DOHH2 (cell line): ENCODE measurements at regions not wholly inside any gene's neighbourhood (a gene's known extent, or its start where the extent isn't known, plus 50 kb on each side); places are given as distances from the start of the nearest gene placed in this dataset.

Experiments
- H3F3A ChIP-seq: fragments of 200-600 bp; sonication (generic), shearing (Covaris generic); 2 replicates; pipeline ENCODE4 v1.6.0; 2016; ENCODE audit warnings: antibody characterized with exemption, mild to moderate bottlenecking; ENCODE audit not compliant: control insufficient read depth, insufficient read depth
- H3K27ac ChIP-seq: fragments of 200-600 bp; sonication (generic); 2 replicates; pipeline ENCODE4 v1.5.1; 2014; ENCODE audit warnings: low read depth, mild to moderate bottlenecking, low read length, moderate library complexity
- H3K27me3 ChIP-seq: fragments of 200-600 bp; sonication (generic); 2 replicates; pipeline ENCODE4 v1.6.1; 2014; ENCODE audit warnings: mild to moderate bottlenecking, low read length, mixed read lengths; ENCODE audit not compliant: control insufficient read depth
- H3K36me3 ChIP-seq: fragments of 200-600 bp; sonication (generic); 2 replicates; pipeline ENCODE4 v1.6.1; 2014; ENCODE audit warnings: mild to moderate bottlenecking, low read length, moderate library complexity, mixed read lengths; ENCODE audit not compliant: control insufficient read depth
- H3K4me1 ChIP-seq: fragments of 200-600 bp; sonication (generic); 2 replicates; pipeline ENCODE4 v1.6.1; 2014; ENCODE audit warnings: mild to moderate bottlenecking, low read length, mixed read lengths; ENCODE audit not compliant: control insufficient read depth
- H3K4me2 ChIP-seq: fragments of 200-600 bp; sonication (generic); 2 replicates; pipeline ENCODE4 v1.6.0; 2014; ENCODE audit warnings: mild to moderate bottlenecking, low read length, moderate library complexity
- H3K4me3 ChIP-seq: fragments of 200-600 bp; sonication (generic); 2 replicates; pipeline ENCODE4 v1.5.1; 2014; ENCODE audit warnings: mild to moderate bottlenecking, low read length, mixed read lengths
- H3K79me2 ChIP-seq: fragments of 200-600 bp; sonication (generic); 2 replicates; pipeline ENCODE4 v1.6.1; 2014; ENCODE audit warnings: mild to moderate bottlenecking, low read length, mixed read lengths; ENCODE audit not compliant: control insufficient read depth
- H3K9me2 ChIP-seq: fragments of 200-600 bp; sonication (generic); replicated peaks from 2 replicates; pipeline ENCODE4 v1.6.1; 2014; ENCODE audit warnings: mild to moderate bottlenecking, low read length, mixed read lengths; ENCODE audit not compliant: control insufficient read depth
- H3K9me3 ChIP-seq: fragments of 200-600 bp; sonication (generic); 2 replicates; pipeline ENCODE4 v1.6.1; 2014; ENCODE audit warnings: antibody characterized with exemption, low read length, mixed read lengths; ENCODE audit not compliant: control insufficient read depth, insufficient read depth
- H4K20me1 ChIP-seq: fragments of 200-600 bp; sonication (generic); 2 replicates; pipeline ENCODE4 v1.6.0; 2014; ENCODE audit warnings: low read depth, mild to moderate bottlenecking, antibody characterized with exemption, low read length, moderate library complexity; ENCODE audit not compliant: control insufficient read depth, insufficient read depth
- EZH2phosphoT487 ChIP-seq: fragments of 200-600 bp; sonication (generic); IDR thresholded peaks from 2 replicates; pipeline ENCODE4 v1.6.1; 2017; ENCODE audit warnings: borderline replicate concordance, mild to moderate bottlenecking, antibody characterized with exemption, low read length, moderate library complexity, mixed read lengths
- TF ChIP-seq, protein P1 (sequence below): fragments of 200-600 bp; sonication (generic); IDR thresholded peaks from one replicate; pipeline ENCODE4 v1.5.1; 2014; ENCODE audit warnings: antibody characterized with exemption, mild to moderate bottlenecking, low read depth, low read length; ENCODE audit not compliant: poor library complexity, severe bottlenecking

DNA sequence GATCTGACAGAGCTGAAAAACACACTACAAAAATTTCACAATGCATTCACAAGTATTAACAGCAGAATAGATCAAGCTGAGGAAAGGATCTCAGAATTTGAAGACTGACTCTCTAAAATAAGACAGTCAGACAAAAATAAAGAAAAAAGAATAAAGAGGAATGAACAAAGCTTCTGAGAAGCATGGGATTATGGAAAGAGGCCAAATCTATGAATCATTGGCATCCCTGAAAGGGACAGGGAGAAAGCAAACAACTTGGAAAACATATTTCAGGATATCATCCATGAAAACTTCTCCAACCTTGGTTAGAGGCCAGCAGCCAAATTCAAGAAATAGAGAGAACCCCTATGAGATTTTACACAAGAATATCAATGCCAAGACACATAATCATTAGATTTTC lies 804.8 kb upstream of the IGFBP3 start:
- Histone ChIP-seq H3K4me2 (no peak overlapping the region), H3K27ac (no peak overlapping the region), H3K9me3 (no peaks in the 10 kb centered on the region), H4K20me1 (no peaks in the 10 kb centered on the region), H3K36me3 (no peaks in the 10 kb centered on the region), H3F3A (no peaks in the 10 kb centered on the region), H3K27me3 (no peaks in the 10 kb centered on the region), H3K4me3 (no peak overlapping the region), H3K4me1 (no peaks in the 10 kb centered on the region), H3K9me2 (no peaks in the 10 kb centered on the region), H3K79me2 (no peaks in the 10 kb centered on the region)
- no peak for TF ChIP-seq EZH2phosphoT487
- TF ChIP-seq, protein P1, sequence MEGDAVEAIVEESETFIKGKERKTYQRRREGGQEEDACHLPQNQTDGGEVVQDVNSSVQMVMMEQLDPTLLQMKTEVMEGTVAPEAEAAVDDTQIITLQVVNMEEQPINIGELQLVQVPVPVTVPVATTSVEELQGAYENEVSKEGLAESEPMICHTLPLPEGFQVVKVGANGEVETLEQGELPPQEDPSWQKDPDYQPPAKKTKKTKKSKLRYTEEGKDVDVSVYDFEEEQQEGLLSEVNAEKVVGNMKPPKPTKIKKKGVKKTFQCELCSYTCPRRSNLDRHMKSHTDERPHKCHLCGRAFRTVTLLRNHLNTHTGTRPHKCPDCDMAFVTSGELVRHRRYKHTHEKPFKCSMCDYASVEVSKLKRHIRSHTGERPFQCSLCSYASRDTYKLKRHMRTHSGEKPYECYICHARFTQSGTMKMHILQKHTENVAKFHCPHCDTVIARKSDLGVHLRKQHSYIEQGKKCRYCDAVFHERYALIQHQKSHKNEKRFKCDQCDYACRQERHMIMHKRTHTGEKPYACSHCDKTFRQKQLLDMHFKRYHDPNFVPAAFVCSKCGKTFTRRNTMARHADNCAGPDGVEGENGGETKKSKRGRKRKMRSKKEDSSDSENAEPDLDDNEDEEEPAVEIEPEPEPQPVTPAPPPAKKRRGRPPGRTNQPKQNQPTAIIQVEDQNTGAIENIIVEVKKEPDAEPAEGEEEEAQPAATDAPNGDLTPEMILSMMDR: no peak

DNA sequence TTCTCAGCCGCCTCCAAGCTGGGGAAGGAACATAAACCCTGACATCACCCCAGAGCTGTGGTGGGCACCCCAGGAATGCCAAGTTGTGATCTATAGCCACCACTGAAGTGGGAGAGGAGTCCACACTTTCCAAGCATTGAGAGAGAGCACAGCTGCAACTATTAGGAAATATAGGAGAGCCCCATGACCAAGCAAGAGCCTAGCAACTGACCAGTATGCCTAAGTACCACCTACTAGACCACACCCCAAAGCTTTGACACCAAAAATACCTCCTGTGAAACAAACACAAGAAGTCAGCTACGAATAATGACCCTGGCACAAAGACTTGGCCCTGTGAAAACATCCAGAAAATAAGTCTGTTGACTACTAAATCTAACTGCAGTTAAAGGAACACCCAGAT lies 804.1 kb upstream of the IGFBP3 start:
- H3K79me2 ChIP-seq: no peaks in the 10 kb centered on the region
- TF ChIP-seq, protein P1: no peak
- no peak for TF ChIP-seq EZH2phosphoT487
- no peaks in the 10 kb centered on the region for H3K27me3 ChIP-seq

DNA sequence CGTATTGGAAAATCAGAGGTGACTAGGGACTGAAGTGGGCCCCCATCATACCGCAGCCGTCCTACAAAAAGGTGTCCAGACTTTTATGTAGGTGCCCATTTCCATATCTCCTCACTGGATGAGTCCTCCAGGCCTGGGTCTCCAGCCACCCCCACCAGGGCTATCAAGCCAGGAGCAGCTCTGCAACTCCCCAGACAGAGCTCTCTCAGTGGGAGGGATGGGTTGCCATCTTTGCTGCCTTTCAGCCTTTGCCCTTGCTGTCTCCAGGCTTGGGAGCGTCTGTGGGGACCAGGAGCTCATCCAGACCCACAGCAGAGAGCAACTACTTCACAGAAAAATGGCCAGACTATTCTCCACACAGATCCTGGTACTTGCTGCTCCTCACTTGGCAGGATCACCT lies 802.7 kb upstream of the IGFBP3 start:
- Histone ChIP-seq H3F3A (no peaks in the 10 kb centered on the region), H3K27ac (no peak overlapping the region), H3K79me2 (no peaks in the 10 kb centered on the region), H3K9me2 (no peaks in the 10 kb centered on the region), H4K20me1 (no peaks in the 10 kb centered on the region), H3K27me3 (no peaks in the 10 kb centered on the region), H3K4me2 (no peak overlapping the region), H3K9me3 (no peaks in the 10 kb centered on the region), H3K36me3 (no peaks in the 10 kb centered on the region), H3K4me1 (no peaks in the 10 kb centered on the region), H3K4me3 (no peak overlapping the region)
- TF ChIP-seq, protein P1: no peak
- no peak for TF ChIP-seq EZH2phosphoT487

More for the DNA sequence above, 804.1 kb upstream of the IGFBP3 start:
- H4K20me1 ChIP-seq: no peaks in the 10 kb centered on the region
- no peak overlapping the region for H3K4me2 ChIP-seq
- H3K9me3 ChIP-seq: no peaks in the 10 kb centered on the region
- H3F3A ChIP-seq: no peaks in the 10 kb centered on the region
- no peaks in the 10 kb centered on the region for H3K9me2 ChIP-seq
- H3K36me3 ChIP-seq: no peaks in the 10 kb centered on the region
- H3K4me3 ChIP-seq: no peak overlapping the region
- no peaks in the 10 kb centered on the region for H3K4me1 ChIP-seq
- no peak overlapping the region for H3K27ac ChIP-seq

DNA sequence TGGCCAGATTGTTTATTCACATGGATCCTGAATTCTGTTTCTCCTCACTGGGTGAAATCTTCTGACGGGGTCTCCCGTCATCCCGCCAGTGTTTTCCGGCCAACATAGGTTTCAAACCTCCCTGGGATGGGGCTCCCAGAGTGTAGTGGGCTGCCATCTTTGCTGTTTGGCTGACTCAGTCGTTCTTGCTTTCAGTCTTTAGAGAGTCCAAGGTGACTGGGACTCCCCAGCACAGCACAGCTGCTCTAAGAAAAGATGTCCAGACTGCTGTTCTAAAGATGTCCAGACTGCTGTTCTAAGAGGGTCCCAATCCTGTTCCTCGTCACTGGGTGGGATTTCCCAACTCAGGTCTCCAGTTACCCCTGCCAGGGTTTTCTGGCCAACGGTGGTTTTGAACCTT lies 801.9 kb upstream of the IGFBP3 start:
- no peaks in the 10 kb centered on the region for H3K4me1 ChIP-seq
- no peak overlapping the region for H3K4me2 ChIP-seq
- H3K9me3 ChIP-seq: no peaks in the 10 kb centered on the region
- H3K27ac ChIP-seq: no peak overlapping the region
- H3K9me2 ChIP-seq: no peaks in the 10 kb centered on the region
- no peaks in the 10 kb centered on the region for H3F3A ChIP-seq
- H3K36me3 ChIP-seq: no peaks in the 10 kb centered on the region
- TF ChIP-seq, protein P1: no peak
- TF ChIP-seq EZH2phosphoT487: no peak
- H3K79me2 ChIP-seq: no peaks in the 10 kb centered on the region
- no peak overlapping the region for H3K4me3 ChIP-seq
- no peaks in the 10 kb centered on the region for H4K20me1 ChIP-seq
- H3K27me3 ChIP-seq: no peaks in the 10 kb centered on the region
